Endothelial cell of umbilical vein (primary cell): ENCODE measurements at regions not wholly inside any gene's neighbourhood (a gene's known extent, or its start where the extent isn't known, plus 50 kb on each side); places are given as distances from the start of the nearest gene placed in this dataset.

Experiments
- BruUV-seq: library from RNA; stranded (reverse); fragments of 400-500 nt; replicated peaks from 2 replicates; lab custom pipeline; 2021; lab: Mats Ljungman, UMichigan
- CTCF ChIA-PET: fragments of 300-600, 350-600 bp; sonication (Branson Sonifier 250); formaldehyde crosslinking; loops from one replicate; lab custom pipeline; 2021; ENCODE audit warnings: antibody characterized with exemption, inconsistent platforms; lab: Charles Lee
- POLR2A ChIA-PET: fragments of 300-600, 350-600 bp; sonication (Branson Sonifier 250); formaldehyde crosslinking; loops from one replicate; lab custom pipeline; 2021; ENCODE audit warnings: antibody characterized with exemption, inconsistent platforms; lab: Charles Lee
- DNase-seq: peaks from one replicate; pipeline ENCODE4 v3.0.0-alpha.2; 2011; ENCODE audit warnings: low read depth, low spot score
- FAIRE-seq: peaks from 2 replicates; lab custom pipeline; 2011; peaks lifted over from hg19 to GRCh38; lab: Jason Lieb, UNC
- H2AFZ ChIP-seq: 2 replicates; pipeline ENCODE4 v1.6.0; 2012; ENCODE audit warnings: low read depth, low read length, control low read depth, inconsistent platforms
- H3K27ac ChIP-seq: 2 replicates; pipeline ENCODE4 v1.5.1; 2011; ENCODE audit warnings: low read depth, mild to moderate bottlenecking, control low read depth, low read length, moderate library complexity; ENCODE audit not compliant: insufficient read depth
- H3K27me3 ChIP-seq, 2 experiments: 2 replicates each; pipeline versions ENCODE4 v1.6.0 to v1.6.1; 2011; ENCODE audit warnings: low read length in 2 of 2, mixed read lengths in 1 of 2; ENCODE audit not compliant: control insufficient read depth in 2 of 2, insufficient read depth in 2 of 2
- H3K36me3 ChIP-seq, 2 experiments: 2 replicates in 1 of 2; 3 replicates in 1 of 2; pipeline ENCODE4 v1.5.1; 2011; ENCODE audit warnings: low read length in 2 of 2, mild to moderate bottlenecking in 1 of 2, moderate library complexity in 1 of 2; ENCODE audit not compliant: control insufficient read depth in 2 of 2, insufficient read depth in 2 of 2; ENCODE audit errors: extremely low read depth in 1 of 2
- H3K4me1 ChIP-seq: 3 replicates; pipeline ENCODE4 v1.5.1; 2011; ENCODE audit warnings: mild to moderate bottlenecking, low read length; ENCODE audit not compliant: control insufficient read depth, insufficient read depth; ENCODE audit errors: extremely low read depth
- H3K4me2 ChIP-seq: 2 replicates; pipeline ENCODE4 v1.6.1; 2011; ENCODE audit warnings: low read length, control low read depth, mixed read lengths; ENCODE audit not compliant: insufficient read depth
- H3K4me3 ChIP-seq, 3 experiments: fragments of 200-600 bp in 1 of 3; sonication (generic), shearing (Covaris generic) in 1 of 3; replicated peaks in 1 of 3; 2 replicates each; pipeline ENCODE4 v1.5.1; 2011 to 2016; ENCODE audit warnings: control low read depth in 3 of 3, low read length in 3 of 3, mild to moderate bottlenecking in 2 of 3, inconsistent platforms in 1 of 3, low read depth in 1 of 3, moderate library complexity in 1 of 3; ENCODE audit not compliant: insufficient read depth in 1 of 3
- H3K79me2 ChIP-seq: 2 replicates; pipeline ENCODE4 v1.6.0; 2012; ENCODE audit warnings: low read length, inconsistent platforms; ENCODE audit not compliant: control insufficient read depth, insufficient read depth
- H3K9ac ChIP-seq: replicated peaks from 2 replicates; pipeline ENCODE3; 2011; ENCODE audit warnings: low read length, control low read depth; ENCODE audit not compliant: insufficient read depth; ENCODE audit errors: extremely low read depth
- H3K9me1 ChIP-seq: replicated peaks from 3 replicates; pipeline ENCODE4 v1.6.0; 2011; ENCODE audit warnings: mild to moderate bottlenecking, low read length; ENCODE audit not compliant: control insufficient read depth, insufficient read depth; ENCODE audit errors: extremely low read depth
- H3K9me3 ChIP-seq: replicated peaks from 2 replicates; pipeline ENCODE4 v1.5.1; 2012; ENCODE audit warnings: low read length, inconsistent platforms; ENCODE audit not compliant: control insufficient read depth, insufficient read depth
- H4K20me1 ChIP-seq: replicated peaks from 2 replicates; pipeline ENCODE3; 2011; ENCODE audit warnings: mild to moderate bottlenecking, low read length; ENCODE audit not compliant: control insufficient read depth, insufficient read depth; ENCODE audit errors: extremely low read depth
- EZH2 ChIP-seq: IDR thresholded peaks from 2 replicates; pipeline ENCODE4 v1.6.1; 2012; ENCODE audit warnings: borderline replicate concordance, low read depth, mild to moderate bottlenecking, moderate library complexity, low read length, inconsistent platforms; ENCODE audit not compliant: severe bottlenecking
- GATA2 ChIP-seq: IDR thresholded peaks from 2 replicates; pipeline ENCODE4 v1.7.0; 2011; ENCODE audit warnings: low read depth, mild to moderate bottlenecking, moderate library complexity, mixed read lengths, low read length; ENCODE audit not compliant: insufficient read length, insufficient read depth
- JUN ChIP-seq: IDR thresholded peaks from 2 replicates; pipeline ENCODE4 v1.6.1; 2011; ENCODE audit warnings: borderline replicate concordance, low read depth; ENCODE audit not compliant: insufficient read length, insufficient read depth
- MYC ChIP-seq: IDR thresholded peaks from one replicate; pipeline ENCODE4 v1.6.1; 2011; ENCODE audit warnings: mild to moderate bottlenecking, low read depth, low read length
- POLR2A ChIP-seq: IDR thresholded peaks from 2 replicates; pipeline ENCODE4 v1.6.1; 2012; ENCODE audit warnings: low read depth, mild to moderate bottlenecking, control low read depth, low read length
- dilution Hi-C: fragments of 300-500 bp; cut with MboI; formaldehyde crosslinking; loops from one replicate; pipeline ENCODE4 v1.15.0; 2019; ENCODE audit warnings: low sequenced_read_pairs; ENCODE audit not compliant: extremely low pct_ligation_motif_present
- intact Hi-C: fragments of 100-400 bp; cut with micrococcal nuclease; formaldehyde crosslinking; loops from one replicate; pipeline ENCODE4 v1.10.0; 2022
- TF ChIP-seq, protein P1 (sequence below), 2 donors: IDR thresholded peaks; 1 replicate in 1 of 2; 2 replicates in 1 of 2; pipeline ENCODE4 v1.5.1; 2011; ENCODE audit warnings: low read length in 2 of 2, mild to moderate bottlenecking in 2 of 2, moderate library complexity in 2 of 2, control low read depth in 1 of 2, inconsistent platforms in 1 of 2, low read depth in 1 of 2; ENCODE audit not compliant: insufficient read depth in 1 of 2; ENCODE audit errors: extremely low read depth in 1 of 2

DNA sequence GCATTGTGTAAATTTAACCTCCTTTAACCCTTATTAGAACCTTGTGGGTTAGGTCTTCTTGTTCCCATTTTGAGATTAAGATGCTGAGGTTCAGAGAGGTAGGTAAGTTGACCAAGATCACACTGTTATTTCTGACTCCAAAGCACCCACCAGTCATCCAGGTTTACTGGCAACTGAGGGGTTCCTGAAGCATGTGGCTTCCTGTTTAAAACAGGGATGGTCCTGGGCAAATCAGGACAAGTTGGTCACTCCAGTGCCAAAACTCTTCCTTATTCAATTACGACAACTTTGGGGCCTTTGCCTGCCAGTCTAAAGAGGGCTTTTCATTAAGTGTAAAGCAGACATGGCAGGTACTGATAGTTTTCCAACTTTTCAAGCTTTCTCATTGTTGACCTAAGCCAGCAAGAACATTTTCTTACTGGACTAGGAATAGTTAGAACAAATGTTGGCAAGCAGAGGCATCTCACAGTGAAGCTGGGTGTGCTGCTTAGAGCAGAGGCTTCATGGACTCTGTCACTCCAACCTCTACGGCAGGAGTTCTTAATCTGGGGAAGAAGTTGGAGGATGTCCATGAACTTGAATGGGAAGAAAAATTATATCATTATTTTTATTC is 149.4 kb upstream of the ADAMTS9 start:
- H3K9ac ChIP-seq = no peak overlapping the region
- no peak for DNase-seq
- POLR2A ChIA-PET = interaction anchor here (0.5 kb wide), 1 partner anchor 181 kb away, joined by 3 read pairs; no protein-coding TSS in a partner anchor
- no peaks in the 10 kb centered on the region for H3K27me3 ChIP-seq
- intact Hi-C loops (no loop called here), dilution Hi-C loops (no loop called here)
- H3K79me2 ChIP-seq = no peaks in the 10 kb centered on the region
- H4K20me1 ChIP-seq = no peaks in the 10 kb centered on the region
- TF ChIP-seq EZH2 = no peak
- no peak for TF ChIP-seq GATA2
- TF ChIP-seq MYC = no peak
- TF ChIP-seq, protein P1, sequence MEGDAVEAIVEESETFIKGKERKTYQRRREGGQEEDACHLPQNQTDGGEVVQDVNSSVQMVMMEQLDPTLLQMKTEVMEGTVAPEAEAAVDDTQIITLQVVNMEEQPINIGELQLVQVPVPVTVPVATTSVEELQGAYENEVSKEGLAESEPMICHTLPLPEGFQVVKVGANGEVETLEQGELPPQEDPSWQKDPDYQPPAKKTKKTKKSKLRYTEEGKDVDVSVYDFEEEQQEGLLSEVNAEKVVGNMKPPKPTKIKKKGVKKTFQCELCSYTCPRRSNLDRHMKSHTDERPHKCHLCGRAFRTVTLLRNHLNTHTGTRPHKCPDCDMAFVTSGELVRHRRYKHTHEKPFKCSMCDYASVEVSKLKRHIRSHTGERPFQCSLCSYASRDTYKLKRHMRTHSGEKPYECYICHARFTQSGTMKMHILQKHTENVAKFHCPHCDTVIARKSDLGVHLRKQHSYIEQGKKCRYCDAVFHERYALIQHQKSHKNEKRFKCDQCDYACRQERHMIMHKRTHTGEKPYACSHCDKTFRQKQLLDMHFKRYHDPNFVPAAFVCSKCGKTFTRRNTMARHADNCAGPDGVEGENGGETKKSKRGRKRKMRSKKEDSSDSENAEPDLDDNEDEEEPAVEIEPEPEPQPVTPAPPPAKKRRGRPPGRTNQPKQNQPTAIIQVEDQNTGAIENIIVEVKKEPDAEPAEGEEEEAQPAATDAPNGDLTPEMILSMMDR (IDR thresholded peaks at IDR 0.05; ENCODE audit: extremely low read depth in 1 of 2, insufficient read depth in 1 of 2, low read depth in 1 of 2, low read length in 2 of 2) = no peak
- no peak for TF ChIP-seq POLR2A
- TF ChIP-seq JUN = no peak
- no peaks in the 10 kb centered on the region for H3K4me1 ChIP-seq
- no peak overlapping the region for H3K27ac ChIP-seq
- CTCF ChIA-PET = no interaction called here
- no peak for FAIRE-seq
- H3K9me3 ChIP-seq = no peaks in the 10 kb centered on the region
- no peak overlapping the region for H2AFZ ChIP-seq
- H3K4me2 ChIP-seq = no peak overlapping the region
- BruUV-seq = no TSS peak
- H3K4me3 ChIP-seq = no peak overlapping the region
- H3K36me3 ChIP-seq = no peaks in the 10 kb centered on the region
- no peaks in the 10 kb centered on the region for H3K9me1 ChIP-seq
